ENCODE measurements at regions not wholly inside any gene's neighbourhood (a gene's known extent, or its start where the extent isn't known, plus 50 kb on each side); places are given as distances from the start of the nearest gene placed in this dataset.
"Not testable (repeated sequence)": the region's sequence is repeated elsewhere in the genome, so short reads cannot be mapped to it uniquely, and the experiment has no call there.

- DNase-seq (ENCODE audit: low read depth) = no peak
Observed at GRCh38 chr5:12759377-12759776, 855.1 kb upstream of the CTNND2 start.

- DNase-seq (ENCODE audit: low read depth) = no peak
Observed at GRCh38 chr5:12757035-12757434, 852.8 kb upstream of the CTNND2 start.

- no peak for DNase-seq (ENCODE audit: low read depth)
Observed at GRCh38 chr5:12745537-12745936, 841.3 kb upstream of the CTNND2 start.

- DNase-seq (ENCODE audit: low read depth) = no peak
Observed at GRCh38 chr5:12743582-12743981, 839.3 kb upstream of the CTNND2 start.

GRCh38 chr5:12730354-12730753 is 826.1 kb upstream of the CTNND2 start:
- DNase-seq (ENCODE audit: low read depth) = no peak

- DNase-seq (ENCODE audit: low read depth) = no peak
Observed at GRCh38 chr5:12716664-12717063, 812.4 kb upstream of the CTNND2 start.

- DNase-seq (ENCODE audit: low read depth) = no peak
Observed at GRCh38 chr5:12707560-12707959, 803.3 kb upstream of the CTNND2 start.

- DNase-seq (ENCODE audit: low read depth) = no peak
Observed at GRCh38 chr5:12704955-12705354, 800.7 kb upstream of the CTNND2 start.

- no peak for DNase-seq (ENCODE audit: low read depth)
Observed at GRCh38 chr5:12703254-12703653, 799.0 kb upstream of the CTNND2 start.

GRCh38 chr5:12695651-12696050 is 791.4 kb upstream of the CTNND2 start:
- no peak for DNase-seq (ENCODE audit: low read depth)

- no peak for DNase-seq (ENCODE audit: low read depth)
Observed at GRCh38 chr5:12691330-12691729, 787.1 kb upstream of the CTNND2 start.

GRCh38 chr5:12690361-12690760 is 786.1 kb upstream of the CTNND2 start:
- no peak for DNase-seq (ENCODE audit: low read depth)

GRCh38 chr5:12683249-12683648 is 779.0 kb upstream of the CTNND2 start:
- DNase-seq (ENCODE audit: low read depth) = no peak

GRCh38 chr5:12679731-12680130 is 775.5 kb upstream of the CTNND2 start:
- DNase-seq (ENCODE audit: low read depth) = no peak

GRCh38 chr5:12675959-12676358 is 771.7 kb upstream of the CTNND2 start:
- no peak for DNase-seq (ENCODE audit: low read depth)

- DNase-seq (ENCODE audit: low read depth) = no peak
Observed at GRCh38 chr5:12672141-12672540, 767.9 kb upstream of the CTNND2 start.

GRCh38 chr5:12669326-12669725 is 765.1 kb upstream of the CTNND2 start:
- no peak for DNase-seq (ENCODE audit: low read depth)

- no peak for DNase-seq (ENCODE audit: low read depth)
Observed at GRCh38 chr5:12668564-12668963, 764.3 kb upstream of the CTNND2 start.

- DNase-seq (ENCODE audit: low read depth) = not testable (repeated sequence)
Observed at GRCh38 chr5:12667818-12668217, 763.6 kb upstream of the CTNND2 start.

- DNase-seq (ENCODE audit: low read depth) = not testable (repeated sequence)
Observed at GRCh38 chr5:12665772-12666171, 761.5 kb upstream of the CTNND2 start.

- no peak for DNase-seq (ENCODE audit: low read depth)
Observed at GRCh38 chr5:12662545-12663314, 758.5 kb upstream of the CTNND2 start.

- DNase-seq (ENCODE audit: low read depth) = no peak
Observed at GRCh38 chr5:12661617-12662370, 757.5 kb upstream of the CTNND2 start.
